ENCODE measurements at regions not wholly inside any gene's neighbourhood (a gene's known extent, or its start where the extent isn't known, plus 50 kb on each side); places are given as distances from the start of the nearest gene placed in this dataset.

GRCh38 chr11:129593098-129593497, 217.4 kb downstream of the BARX2 start:
- TF ChIP-seq CTCF (IDR thresholded peaks at IDR 0.05) = no peak
- no peak for TF ChIP-seq POLR2AphosphoS5 (IDR thresholded peaks at IDR 0.05)

Data from sigmoid colon (tissue), 4 donors.